HepG2 (cell line): ENCODE measurements at regions not wholly inside any gene's neighbourhood (a gene's known extent, or its start where the extent isn't known, plus 50 kb on each side); places are given as distances from the start of the nearest gene placed in this dataset.
"Not testable (repeated sequence)": the region's sequence is repeated elsewhere in the genome, so short reads cannot be mapped to it uniquely, and the experiment has no call there.

Experiments
- ATAC-seq: fragments of 200-7000 bp; cut with Tn5 transposase; 3 replicates; pipeline ENCODE4 v1.9.1; 2020; ENCODE audit warnings: mild to moderate bottlenecking, moderate library complexity
- BruUV-seq: library from RNA; stranded (reverse); fragments of 400-500 nt; replicated peaks from 2 replicates; lab custom pipeline; 2021; lab: Mats Ljungman, UMichigan
- CTCF ChIA-PET: fragments of 300-600 bp; formaldehyde crosslinking; extraction: SDS; loops from one replicate; lab custom pipeline; 2021; ENCODE audit warnings: low total read pairs, inconsistent platforms, low intra/inter-chr PET ratio; lab: Yijun Ruan, JAX
- POLR2A ChIA-PET: fragments of 350-600 bp; sonication (Branson Sonifier 250); formaldehyde crosslinking; loops from one replicate; lab custom pipeline; 2020; ENCODE audit warnings: antibody characterized with exemption, inconsistent platforms; lab: Yijun Ruan, JAX
- DNase-seq: peaks from one replicate; pipeline ENCODE4 v3.0.0-alpha.2; 2015; ENCODE audit warnings: low spot score
- FAIRE-seq: peaks from 3 replicates; lab custom pipeline; 2011; peaks lifted over from hg19 to GRCh38; lab: Jason Lieb, UNC
- H2AFZ ChIP-seq: one replicate; pipeline ENCODE4 v1.6.1; 2011; ENCODE audit warnings: low read length, inconsistent platforms
- H3K27ac ChIP-seq: fragments of 300-600 bp; 3 replicates; pipeline ENCODE4 v1.8.0; 2011; ENCODE audit warnings: mixed run types, mild to moderate bottlenecking, mixed read lengths, low read length, inconsistent platforms; ENCODE audit not compliant: insufficient read depth; ENCODE audit errors: extremely low read length
- H3K27me3 ChIP-seq, 2 experiments: fragments of 200-600 bp in 1 of 2; 2 replicates in 1 of 2; 3 replicates in 1 of 2; pipeline versions ENCODE4 v1.6.0 to v1.8.0; 2011; ENCODE audit warnings: low read length in 2 of 2, mild to moderate bottlenecking in 2 of 2, moderate library complexity in 2 of 2, inconsistent platforms in 1 of 2; ENCODE audit not compliant: insufficient read depth in 2 of 2, control insufficient read depth in 1 of 2
- H3K36me3 ChIP-seq, 2 experiments: fragments of 200-600 bp in 1 of 2; replicated peaks in 1 of 2; 2 replicates in 1 of 2; 3 replicates in 1 of 2; pipeline versions ENCODE4 v1.5.1 to v1.8.0; 2011; ENCODE audit warnings: low read length in 2 of 2, inconsistent platforms in 1 of 2; ENCODE audit not compliant: insufficient read depth in 2 of 2, control insufficient read depth in 1 of 2
- H3K4me1 ChIP-seq: 2 replicates; pipeline ENCODE4 v1.5.1; 2012; ENCODE audit warnings: low read length, inconsistent platforms; ENCODE audit not compliant: insufficient read depth
- H3K4me2 ChIP-seq: 2 replicates; pipeline ENCODE4 v1.6.0; 2011; ENCODE audit warnings: low read depth, low read length, inconsistent platforms
- H3K4me3 ChIP-seq, 3 experiments: fragments of 200-600 bp in 1 of 3; sonication (generic), shearing (Covaris generic) in 1 of 3; replicated peaks in 1 of 3; 2 replicates each; pipeline ENCODE4 v1.5.1; 2011 to 2016; ENCODE audit warnings: low read length in 3 of 3, inconsistent platforms in 2 of 3, low read depth in 2 of 3, mild to moderate bottlenecking in 2 of 3, control low read depth in 1 of 3, mixed read lengths in 1 of 3; ENCODE audit not compliant: insufficient read depth in 1 of 3
- H3K79me2 ChIP-seq: one replicate; pipeline ENCODE4 v1.6.1; 2011; ENCODE audit warnings: low read length, inconsistent platforms; ENCODE audit not compliant: insufficient read depth
- H3K9ac ChIP-seq: 2 replicates; pipeline ENCODE4 v1.6.0; 2011; ENCODE audit warnings: mild to moderate bottlenecking, low read depth, low read length, inconsistent platforms; ENCODE audit not compliant: insufficient read depth
- H3K9me3 ChIP-seq: 2 replicates; pipeline ENCODE4 v1.5.1; 2012; ENCODE audit warnings: mild to moderate bottlenecking, low read length
- H4K20me1 ChIP-seq: 2 replicates; pipeline ENCODE4 v1.6.0; 2011; ENCODE audit warnings: inconsistent platforms, mild to moderate bottlenecking, low read length, moderate library complexity; ENCODE audit not compliant: insufficient read depth
- BHLHE40 ChIP-seq: IDR thresholded peaks from 2 replicates; pipeline ENCODE4 v1.6.1; 2011; ENCODE audit warnings: low read length, improper control_type of control experiment
- GTF3A ChIP-seq: sonication (generic); formaldehyde crosslinking; conservative IDR thresholded peaks from 2 replicates; pipeline ENCODE4 v1.4.0; 2020; ENCODE audit warnings: mild to moderate bottlenecking, missing genetic modification reagents
- HNF4G ChIP-seq, 2 experiments: sonication (generic) in 1 of 2; formaldehyde crosslinking in 1 of 2; IDR thresholded peaks; 2 replicates each; pipeline versions ENCODE4 v1.4.0 to v1.6.1; 2011 to 2020; ENCODE audit warnings: borderline replicate concordance in 2 of 2, low read depth in 2 of 2, mild to moderate bottlenecking in 2 of 2, low read length in 1 of 2, missing genetic modification reagents in 1 of 2, moderate library complexity in 1 of 2
- SMAD1 ChIP-seq: sonication (generic); formaldehyde crosslinking; IDR thresholded peaks from 2 replicates; pipeline ENCODE4 v1.4.0; 2020; ENCODE audit warnings: missing genetic modification reagents, low read depth, mild to moderate bottlenecking, borderline replicate concordance
- TMF1 ChIP-seq: sonication (generic); formaldehyde crosslinking; IDR thresholded peaks from 2 replicates; pipeline ENCODE4 v1.8.1; 2022; ENCODE audit warnings: low read depth, missing genetic modification reagents
- ZNF24 ChIP-seq: fragments of 450-650 bp; IDR thresholded peaks from 2 replicates; pipeline ENCODE4 v1.6.1; 2017; ENCODE audit warnings: antibody characterized with exemption, mild to moderate bottlenecking
- ZNF614 ChIP-seq: IDR thresholded peaks from 2 replicates; pipeline ENCODE4 v1.6.1; 2018; ENCODE audit warnings: missing biosample characterization, missing genetic modification reagents, inconsistent platforms, borderline replicate concordance
- WGBS: methylation state at CpG from one replicate; pipeline ENCODE4 v1.1.6; 2017; ENCODE audit warnings: low lambda C conversion rate; 5-methylcytosine and 5-hydroxymethylcytosine counted together
- in situ Hi-C: cut with HindIII; loops from 2 replicates; pipeline ENCODE4 v1.10.0; 2017; ENCODE audit warnings: low pct_unique_long_range_greater_than_20kb; ENCODE audit not compliant: extremely low pct_ligation_motif_present
- intact Hi-C: fragments of 100-400 bp; cut with micrococcal nuclease; formaldehyde crosslinking; loops from one replicate; pipeline ENCODE4 v1.10.0; 2022; ENCODE audit not compliant: unreplicated experiment
- TF ChIP-seq, protein P1 (sequence below): sonication (generic); formaldehyde crosslinking; IDR thresholded peaks from 2 replicates; pipeline ENCODE4 v1.5.0; 2020; ENCODE audit warnings: mild to moderate bottlenecking, missing genetic modification reagents, borderline replicate concordance
- TF ChIP-seq, protein P2 (sequence below): IDR thresholded peaks from 2 replicates; pipeline ENCODE4 v1.6.1; 2016; ENCODE audit warnings: low read depth, missing genetic modification reagents, missing compliant biosample characterization

DNA sequence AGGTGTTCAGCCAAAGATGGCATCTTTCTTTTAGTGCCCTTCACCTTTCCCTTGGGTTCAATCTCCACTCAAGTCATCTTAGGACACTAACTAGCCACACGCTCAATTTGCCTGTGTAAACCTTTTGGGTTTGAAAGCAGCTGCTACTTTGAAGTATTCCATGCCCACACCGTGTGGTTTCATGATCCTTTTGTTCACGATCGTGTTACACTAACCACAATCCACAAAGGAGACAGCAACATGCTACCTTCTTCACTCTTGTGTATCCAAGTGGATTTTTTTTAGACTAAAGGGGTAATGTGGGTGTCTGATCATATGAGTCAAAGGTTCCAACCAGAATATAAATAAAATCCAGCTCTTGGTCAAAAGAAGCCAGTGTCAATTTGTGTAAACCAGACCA lies 122.7 kb upstream of the FAR2 start:
- no peaks in the 10 kb centered on the region for H3K9me3 ChIP-seq
- BruUV-seq, result no TSS peak
- no peak overlapping the region for H2AFZ ChIP-seq
- H3K79me2 ChIP-seq, result no peaks in the 10 kb centered on the region
- H3K36me3 ChIP-seq, result no peaks in the 10 kb centered on the region
- H3K4me3 ChIP-seq, result no peak overlapping the region
- intact Hi-C loops (no loop called here), in situ Hi-C loops (no loop called here)
- H3K27ac ChIP-seq, result no peak overlapping the region
- H4K20me1 ChIP-seq, result no peaks in the 10 kb centered on the region
- no peak overlapping the region for H3K4me2 ChIP-seq
- FAIRE-seq, result no peak
- 1% methylated on average over 4 of the region's 4 CpGs for WGBS
- no peaks in the 10 kb centered on the region for H3K4me1 ChIP-seq
- ATAC-seq, result no peak
- DNase-seq, result no peak
- no peak for TF ChIP-seq ZNF24
- no peak for TF ChIP-seq TMF1 (CRISPR knock-in tag)
- no peak for TF ChIP-seq HNF4G (IDR thresholded peaks at IDR 0.05; ENCODE audit: borderline replicate concordance, low read depth, low read length)
- no peak for TF ChIP-seq HNF4G (CRISPR knock-in tag; IDR thresholded peaks at IDR 0.05; ENCODE audit: borderline replicate concordance, low read depth)
- TF ChIP-seq, protein P1, sequence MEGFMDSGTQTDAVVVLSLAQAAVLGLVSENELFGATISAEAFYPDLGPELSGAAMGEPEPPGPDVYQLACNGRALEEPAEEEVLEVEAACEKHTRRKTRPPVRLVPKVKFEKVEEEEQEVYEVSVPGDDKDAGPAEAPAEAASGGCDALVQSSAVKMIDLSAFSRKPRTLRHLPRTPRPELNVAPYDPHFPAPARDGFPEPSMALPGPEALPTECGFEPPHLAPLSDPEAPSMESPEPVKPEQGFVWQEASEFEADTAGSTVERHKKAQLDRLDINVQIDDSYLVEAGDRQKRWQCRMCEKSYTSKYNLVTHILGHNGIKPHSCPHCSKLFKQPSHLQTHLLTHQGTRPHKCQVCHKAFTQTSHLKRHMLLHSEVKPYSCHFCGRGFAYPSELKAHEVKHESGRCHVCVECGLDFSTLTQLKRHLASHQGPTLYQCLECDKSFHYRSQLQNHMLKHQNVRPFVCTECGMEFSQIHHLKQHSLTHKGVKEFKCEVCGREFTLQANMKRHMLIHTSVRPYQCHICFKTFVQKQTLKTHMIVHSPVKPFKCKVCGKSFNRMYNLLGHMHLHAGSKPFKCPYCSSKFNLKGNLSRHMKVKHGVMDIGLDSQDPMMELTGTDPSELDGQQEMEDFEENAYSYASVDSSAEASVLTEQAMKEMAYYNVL (CRISPR knock-in tag), result no peak
- no peak for TF ChIP-seq BHLHE40
- no peak for TF ChIP-seq GTF3A (CRISPR knock-in tag)
- TF ChIP-seq ZNF614 (CRISPR knock-in tag), result no peak
- no peak for TF ChIP-seq SMAD1 (CRISPR knock-in tag)
- TF ChIP-seq, protein P2, sequence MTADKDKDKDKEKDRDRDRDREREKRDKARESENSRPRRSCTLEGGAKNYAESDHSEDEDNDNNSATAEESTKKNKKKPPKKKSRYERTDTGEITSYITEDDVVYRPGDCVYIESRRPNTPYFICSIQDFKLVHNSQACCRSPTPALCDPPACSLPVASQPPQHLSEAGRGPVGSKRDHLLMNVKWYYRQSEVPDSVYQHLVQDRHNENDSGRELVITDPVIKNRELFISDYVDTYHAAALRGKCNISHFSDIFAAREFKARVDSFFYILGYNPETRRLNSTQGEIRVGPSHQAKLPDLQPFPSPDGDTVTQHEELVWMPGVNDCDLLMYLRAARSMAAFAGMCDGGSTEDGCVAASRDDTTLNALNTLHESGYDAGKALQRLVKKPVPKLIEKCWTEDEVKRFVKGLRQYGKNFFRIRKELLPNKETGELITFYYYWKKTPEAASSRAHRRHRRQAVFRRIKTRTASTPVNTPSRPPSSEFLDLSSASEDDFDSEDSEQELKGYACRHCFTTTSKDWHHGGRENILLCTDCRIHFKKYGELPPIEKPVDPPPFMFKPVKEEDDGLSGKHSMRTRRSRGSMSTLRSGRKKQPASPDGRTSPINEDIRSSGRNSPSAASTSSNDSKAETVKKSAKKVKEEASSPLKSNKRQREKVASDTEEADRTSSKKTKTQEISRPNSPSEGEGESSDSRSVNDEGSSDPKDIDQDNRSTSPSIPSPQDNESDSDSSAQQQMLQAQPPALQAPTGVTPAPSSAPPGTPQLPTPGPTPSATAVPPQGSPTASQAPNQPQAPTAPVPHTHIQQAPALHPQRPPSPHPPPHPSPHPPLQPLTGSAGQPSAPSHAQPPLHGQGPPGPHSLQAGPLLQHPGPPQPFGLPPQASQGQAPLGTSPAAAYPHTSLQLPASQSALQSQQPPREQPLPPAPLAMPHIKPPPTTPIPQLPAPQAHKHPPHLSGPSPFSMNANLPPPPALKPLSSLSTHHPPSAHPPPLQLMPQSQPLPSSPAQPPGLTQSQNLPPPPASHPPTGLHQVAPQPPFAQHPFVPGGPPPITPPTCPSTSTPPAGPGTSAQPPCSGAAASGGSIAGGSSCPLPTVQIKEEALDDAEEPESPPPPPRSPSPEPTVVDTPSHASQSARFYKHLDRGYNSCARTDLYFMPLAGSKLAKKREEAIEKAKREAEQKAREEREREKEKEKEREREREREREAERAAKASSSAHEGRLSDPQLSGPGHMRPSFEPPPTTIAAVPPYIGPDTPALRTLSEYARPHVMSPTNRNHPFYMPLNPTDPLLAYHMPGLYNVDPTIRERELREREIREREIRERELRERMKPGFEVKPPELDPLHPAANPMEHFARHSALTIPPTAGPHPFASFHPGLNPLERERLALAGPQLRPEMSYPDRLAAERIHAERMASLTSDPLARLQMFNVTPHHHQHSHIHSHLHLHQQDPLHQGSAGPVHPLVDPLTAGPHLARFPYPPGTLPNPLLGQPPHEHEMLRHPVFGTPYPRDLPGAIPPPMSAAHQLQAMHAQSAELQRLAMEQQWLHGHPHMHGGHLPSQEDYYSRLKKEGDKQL, result no peak
- ChIA-PET CTCF (no interaction called here), POLR2A (no interaction called here)
- H3K27me3 ChIP-seq, result no peaks in the 10 kb centered on the region
- H3K9ac ChIP-seq, result no peak overlapping the region

DNA sequence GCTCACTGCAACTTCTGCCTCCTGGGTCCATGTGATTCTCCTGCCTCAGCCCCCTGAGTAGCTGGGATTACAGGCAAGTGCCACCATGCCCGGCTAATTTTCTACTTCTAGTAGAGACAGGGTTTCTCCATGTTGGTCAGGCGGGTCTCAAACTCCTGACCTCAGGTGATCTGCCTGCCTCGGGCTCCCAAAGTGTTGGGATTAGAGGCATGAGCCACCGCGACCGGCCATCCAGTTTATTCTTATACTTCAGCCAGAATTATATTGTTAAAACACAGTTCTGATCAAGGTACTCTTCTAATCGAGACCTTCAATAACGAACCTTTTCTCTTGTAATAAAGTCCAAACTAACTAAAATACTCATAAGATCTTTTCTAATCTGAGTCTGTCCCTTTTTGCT lies 119.6 kb upstream of the FAR2 start:
- in situ Hi-C loops, intact Hi-C loops, H2AFZ ChIP-seq, BruUV-seq, POLR2A ChIA-PET, ATAC-seq, FAIRE-seq, DNase-seq, H3K9me3 ChIP-seq, H3K4me2 ChIP-seq, H3K4me1 ChIP-seq, H3K79me2 ChIP-seq, CTCF ChIA-PET, H4K20me1 ChIP-seq, H3K4me3 ChIP-seq, H3K27me3 ChIP-seq, H3K36me3 ChIP-seq, H3K27ac ChIP-seq, H3K9ac ChIP-seq: not testable (repeated sequence)
- 21% methylated on average over 8 of the region's 8 CpGs for WGBS
